ENCODE measurements at regions not wholly inside any gene's neighbourhood (a gene's known extent, or its start where the extent isn't known, plus 50 kb on each side); places are given as distances from the start of the nearest gene placed in this dataset.

- no peak for TF ChIP-seq POLR2A (IDR thresholded peaks at IDR 0.05)
- TF ChIP-seq, protein P1, sequence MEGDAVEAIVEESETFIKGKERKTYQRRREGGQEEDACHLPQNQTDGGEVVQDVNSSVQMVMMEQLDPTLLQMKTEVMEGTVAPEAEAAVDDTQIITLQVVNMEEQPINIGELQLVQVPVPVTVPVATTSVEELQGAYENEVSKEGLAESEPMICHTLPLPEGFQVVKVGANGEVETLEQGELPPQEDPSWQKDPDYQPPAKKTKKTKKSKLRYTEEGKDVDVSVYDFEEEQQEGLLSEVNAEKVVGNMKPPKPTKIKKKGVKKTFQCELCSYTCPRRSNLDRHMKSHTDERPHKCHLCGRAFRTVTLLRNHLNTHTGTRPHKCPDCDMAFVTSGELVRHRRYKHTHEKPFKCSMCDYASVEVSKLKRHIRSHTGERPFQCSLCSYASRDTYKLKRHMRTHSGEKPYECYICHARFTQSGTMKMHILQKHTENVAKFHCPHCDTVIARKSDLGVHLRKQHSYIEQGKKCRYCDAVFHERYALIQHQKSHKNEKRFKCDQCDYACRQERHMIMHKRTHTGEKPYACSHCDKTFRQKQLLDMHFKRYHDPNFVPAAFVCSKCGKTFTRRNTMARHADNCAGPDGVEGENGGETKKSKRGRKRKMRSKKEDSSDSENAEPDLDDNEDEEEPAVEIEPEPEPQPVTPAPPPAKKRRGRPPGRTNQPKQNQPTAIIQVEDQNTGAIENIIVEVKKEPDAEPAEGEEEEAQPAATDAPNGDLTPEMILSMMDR (IDR thresholded peaks at IDR 0.05), result no peak
These were observed 396.5 kb downstream of the TNS1 start for GRCh38 chr2:217606296-217606695.

Measured in uterus (tissue), 2 donors.